MM.1S (cell line): ENCODE measurements at regions not wholly inside any gene's neighbourhood (a gene's known extent, or its start where the extent isn't known, plus 50 kb on each side); places are given as distances from the start of the nearest gene placed in this dataset.

Source experiments
- CTCF ChIP-seq: fragments of 300-600 bp; sonication (generic); IDR thresholded peaks from 2 replicates; pipeline ENCODE4 v1.5.1; 2016; ENCODE audit warnings: antibody characterized with exemption, low read length, mixed read lengths
- EZH2phosphoT487 ChIP-seq: fragments of 300-600 bp; sonication (generic); IDR thresholded peaks from 2 replicates; pipeline ENCODE4 v1.6.1; 2018; ENCODE audit warnings: antibody characterized with exemption, low read length

GRCh38 chr2:145116834-145117725 is 597.2 kb upstream of the ZEB2 start:
- TF ChIP-seq CTCF, result no peak
- no peak for TF ChIP-seq EZH2phosphoT487
